A549 (cell line): ENCODE measurements at regions not wholly inside any gene's neighbourhood (a gene's known extent, or its start where the extent isn't known, plus 50 kb on each side); places are given as distances from the start of the nearest gene placed in this dataset.
"Not testable (repeated sequence)": the region's sequence is repeated elsewhere in the genome, so short reads cannot be mapped to it uniquely, and the experiment has no call there.

Source experiments
- CHD4 ChIP-seq: fragments of 200-600 bp; sonication (generic); IDR thresholded peaks from 2 replicates; pipeline ENCODE4 v1.6.1; 2016; ENCODE audit warnings: antibody characterized with exemption, mild to moderate bottlenecking, borderline replicate concordance
- CTCF ChIP-seq: fragments of >200 bp; sonication (Bioruptor Twin); formaldehyde crosslinking; IDR thresholded peaks from 3 replicates; pipeline ENCODE4 v1.5.1; 2016
- E2F6 ChIP-seq: IDR thresholded peaks from 2 replicates; pipeline ENCODE4 v1.6.1; 2012; ENCODE audit warnings: low read depth, borderline replicate concordance
- KDM1A ChIP-seq: fragments of 200-600 bp; sonication (generic); IDR thresholded peaks from 2 replicates; pipeline ENCODE4 v1.6.1; 2016; ENCODE audit warnings: low read depth, mild to moderate bottlenecking
- MAZ ChIP-seq: fragments of 150-350 bp; IDR thresholded peaks from 2 replicates; pipeline ENCODE4 v1.6.1; 2014; ENCODE audit warnings: antibody characterized with exemption, low read depth, low read length, borderline replicate concordance
- POLR2A ChIP-seq: IDR thresholded peaks from 2 replicates; pipeline ENCODE4 v1.6.1; 2012; ENCODE audit warnings: mild to moderate bottlenecking, low read length
- USF2 ChIP-seq: fragments of 450-650 bp; IDR thresholded peaks from 2 replicates; pipeline ENCODE4 v1.6.1; 2014; ENCODE audit warnings: antibody characterized with exemption

- not testable (repeated sequence) for TF ChIP-seq CTCF, CHD4, KDM1A, USF2, E2F6, POLR2A, MAZ
Measured at GRCh38 chr2:111273007-111273406, 152.3 kb downstream of the BCL2L11 start.
